HepG2 (cell line): ENCODE measurements at regions not wholly inside any gene's neighbourhood (a gene's known extent, or its start where the extent isn't known, plus 50 kb on each side); places are given as distances from the start of the nearest gene placed in this dataset.

Experiments
- AHDC1 ChIP-seq: sonication (generic); formaldehyde crosslinking; IDR thresholded peaks from 2 replicates; pipeline ENCODE4 v1.5.1; 2020; ENCODE audit warnings: mild to moderate bottlenecking, missing genetic modification reagents, borderline replicate concordance
- HOMEZ ChIP-seq: IDR thresholded peaks from 2 replicates; pipeline ENCODE4 v1.6.1; 2016; ENCODE audit warnings: low read depth
- NR2C2 ChIP-seq: sonication (generic); formaldehyde crosslinking; IDR thresholded peaks from 2 replicates; pipeline ENCODE4 v1.4.0; 2020; ENCODE audit warnings: missing genetic modification reagents, mild to moderate bottlenecking, moderate library complexity, borderline replicate concordance
- RNF219 ChIP-seq: sonication (generic); formaldehyde crosslinking; IDR thresholded peaks from 2 replicates; pipeline ENCODE4 v1.5.0; 2020; ENCODE audit warnings: mild to moderate bottlenecking, missing genetic modification reagents
- SKIL ChIP-seq: sonication (generic); formaldehyde crosslinking; IDR thresholded peaks from 2 replicates; pipeline ENCODE4 v1.8.0; 2022; ENCODE audit warnings: missing genetic modification reagents, mild to moderate bottlenecking, moderate library complexity, borderline replicate concordance
- SP1 ChIP-seq, 2 experiments: fragments of 450-650 bp in 1 of 2; sonication (generic) in 1 of 2; formaldehyde crosslinking in 1 of 2; IDR thresholded peaks; 2 replicates each; pipeline versions ENCODE4 v1.4.0 to v1.6.1; 2016 to 2020; ENCODE audit warnings: missing genetic modification reagents in 1 of 2
- TBX2 ChIP-seq: sonication (generic); formaldehyde crosslinking; IDR thresholded peaks from 2 replicates; pipeline ENCODE4 v1.5.0; 2020; ENCODE audit warnings: missing genetic modification reagents, mild to moderate bottlenecking, borderline replicate concordance
- ZBTB39 ChIP-seq: sonication (generic); formaldehyde crosslinking; IDR thresholded peaks from 2 replicates; pipeline ENCODE4 v1.5.0; 2020; ENCODE audit warnings: missing genetic modification reagents
- ZFP90 ChIP-seq: sonication (generic); formaldehyde crosslinking; IDR thresholded peaks from 2 replicates; pipeline ENCODE4 v1.8.0; 2022; ENCODE audit warnings: missing genetic modification reagents, mild to moderate bottlenecking, inconsistent platforms, borderline replicate concordance
- ZNF17 ChIP-seq: sonication (generic); formaldehyde crosslinking; IDR thresholded peaks from 2 replicates; pipeline ENCODE4 v1.5.0; 2020; ENCODE audit warnings: mild to moderate bottlenecking, missing genetic modification reagents
- ZNF280B ChIP-seq: sonication (generic); formaldehyde crosslinking; IDR thresholded peaks from 2 replicates; pipeline ENCODE4 v1.5.0; 2020; ENCODE audit warnings: missing genetic modification reagents, mild to moderate bottlenecking, borderline replicate concordance

GRCh38 chr2:62565309-62565908, 59.4 kb upstream of the TMEM17 start (continued):
- peak; percentile 52; the same call in 1 of the 2 replicates for TF ChIP-seq AHDC1 (CRISPR knock-in tag)
- TF ChIP-seq ZNF280B: no peak
- peak; percentile 88 for TF ChIP-seq HOMEZ (CRISPR knock-in tag)
- TF ChIP-seq ZBTB39 (CRISPR knock-in tag): peak; percentile 24; the same call in 1 of the 2 replicates
- no peak for TF ChIP-seq SP1 (IDR thresholded peaks at IDR 0.05)
- no peak for TF ChIP-seq SP1 (CRISPR knock-in tag; IDR thresholded peaks at IDR 0.05)
- TF ChIP-seq ZFP90 (CRISPR knock-in tag): 0 out of 2 replicates have a peak, but pooled peaks have one; percentile 43
- no peak for TF ChIP-seq SKIL (CRISPR knock-in tag)
- TF ChIP-seq TBX2 (CRISPR knock-in tag): peak; percentile 69
- peak; percentile 37; the same call in 1 of the 2 replicates for TF ChIP-seq NR2C2 (CRISPR knock-in tag)
- TF ChIP-seq RNF219 (CRISPR knock-in tag): peak; percentile 43; the same call in 1 of the 2 replicates
- 0 out of 2 replicates have a peak, but pooled peaks have one; percentile 8 for TF ChIP-seq ZNF17 (CRISPR knock-in tag)
